ENCODE measurements at regions not wholly inside any gene's neighbourhood (a gene's known extent, or its start where the extent isn't known, plus 50 kb on each side); places are given as distances from the start of the nearest gene placed in this dataset.

- no peak for DNase-seq (ENCODE audit: low spot score)
- TF ChIP-seq, protein P1, sequence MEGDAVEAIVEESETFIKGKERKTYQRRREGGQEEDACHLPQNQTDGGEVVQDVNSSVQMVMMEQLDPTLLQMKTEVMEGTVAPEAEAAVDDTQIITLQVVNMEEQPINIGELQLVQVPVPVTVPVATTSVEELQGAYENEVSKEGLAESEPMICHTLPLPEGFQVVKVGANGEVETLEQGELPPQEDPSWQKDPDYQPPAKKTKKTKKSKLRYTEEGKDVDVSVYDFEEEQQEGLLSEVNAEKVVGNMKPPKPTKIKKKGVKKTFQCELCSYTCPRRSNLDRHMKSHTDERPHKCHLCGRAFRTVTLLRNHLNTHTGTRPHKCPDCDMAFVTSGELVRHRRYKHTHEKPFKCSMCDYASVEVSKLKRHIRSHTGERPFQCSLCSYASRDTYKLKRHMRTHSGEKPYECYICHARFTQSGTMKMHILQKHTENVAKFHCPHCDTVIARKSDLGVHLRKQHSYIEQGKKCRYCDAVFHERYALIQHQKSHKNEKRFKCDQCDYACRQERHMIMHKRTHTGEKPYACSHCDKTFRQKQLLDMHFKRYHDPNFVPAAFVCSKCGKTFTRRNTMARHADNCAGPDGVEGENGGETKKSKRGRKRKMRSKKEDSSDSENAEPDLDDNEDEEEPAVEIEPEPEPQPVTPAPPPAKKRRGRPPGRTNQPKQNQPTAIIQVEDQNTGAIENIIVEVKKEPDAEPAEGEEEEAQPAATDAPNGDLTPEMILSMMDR (IDR thresholded peaks at IDR 0.05; ENCODE audit: extremely low read depth, missing control alignments) = no peak
Observed at GRCh38 chr16:10232757-10233156, 50.5 kb upstream of the GRIN2A start.

DNA sequence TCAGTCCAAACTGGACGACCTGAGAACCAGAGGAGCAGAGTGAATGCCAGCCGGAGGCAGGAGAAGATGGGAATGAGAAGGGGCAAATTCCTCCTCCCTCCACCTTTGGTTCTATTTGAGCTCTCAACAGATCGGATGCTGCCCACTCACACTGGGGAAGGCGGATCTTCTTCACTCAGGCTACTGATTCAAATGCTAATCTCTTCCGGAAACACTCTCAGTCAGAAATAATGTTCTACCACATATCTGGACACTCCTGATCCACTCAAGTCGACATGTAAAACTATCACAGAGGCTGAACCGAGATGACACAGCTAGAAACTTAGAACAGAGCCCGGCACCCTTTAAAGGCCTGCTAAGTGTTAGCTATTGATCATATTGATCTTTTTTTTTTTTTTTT, 57.4 kb upstream of the GRIN2A start:
- no peak for DNase-seq (ENCODE audit: low spot score)
- TF ChIP-seq, protein P1 (IDR thresholded peaks at IDR 0.05; ENCODE audit: extremely low read depth, missing control alignments) = no peak

- TF ChIP-seq, protein P1 (IDR thresholded peaks at IDR 0.05; ENCODE audit: extremely low read depth, missing control alignments) = no peak
- DNase-seq (ENCODE audit: low spot score) = no peak
Observed at GRCh38 chr16:10240854-10241613, 58.8 kb upstream of the GRIN2A start.

GRCh38 chr16:10242097-10242496, 59.9 kb upstream of the GRIN2A start:
- TF ChIP-seq, protein P1 (IDR thresholded peaks at IDR 0.05; ENCODE audit: extremely low read depth, missing control alignments) = no peak
- DNase-seq (ENCODE audit: low spot score) = no peak

- peak; percentile 45 for DNase-seq (ENCODE audit: low spot score)
- TF ChIP-seq, protein P1 (IDR thresholded peaks at IDR 0.05; ENCODE audit: extremely low read depth, missing control alignments) = no peak
Observed at GRCh38 chr16:10242916-10243315, 60.7 kb upstream of the GRIN2A start.

DNA sequence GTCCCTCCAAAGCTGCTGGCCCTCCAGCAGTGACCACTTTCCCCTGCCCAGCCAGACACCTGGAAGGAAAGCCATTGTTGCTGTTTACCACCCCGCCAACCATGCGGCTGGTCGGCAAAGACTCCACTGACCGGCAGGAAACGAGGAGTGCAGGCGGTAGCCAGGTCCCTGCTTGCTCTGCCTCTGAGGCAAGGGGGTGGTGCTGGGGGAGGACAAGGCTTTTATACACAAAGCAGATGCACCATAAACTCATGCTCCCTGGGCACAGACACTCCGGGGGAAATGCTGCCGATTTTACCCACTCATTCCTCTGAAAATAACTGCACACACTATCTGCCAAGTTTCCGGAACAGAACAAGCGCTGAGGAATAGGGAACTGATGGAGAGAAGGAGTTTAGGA, 62.8 kb upstream of the GRIN2A start:
- DNase-seq (ENCODE audit: low spot score) = no peak
- TF ChIP-seq, protein P1 (IDR thresholded peaks at IDR 0.05; ENCODE audit: extremely low read depth, missing control alignments) = no peak

GRCh38 chr16:10250137-10250828, 68.1 kb upstream of the GRIN2A start:
- no peak for DNase-seq (ENCODE audit: low spot score)
- TF ChIP-seq, protein P1 (IDR thresholded peaks at IDR 0.05; ENCODE audit: extremely low read depth, missing control alignments) = no peak

Measured in GM20000 (cell line).